Cerebellar nuclear complex (tissue), 1 donor: ENCODE measurements at regions not wholly inside any gene's neighbourhood (a gene's known extent, or its start where the extent isn't known, plus 50 kb on each side); places are given as distances from the start of the nearest gene placed in this dataset.

ENCODE experiments used
- DNase-seq, 2 experiments: peaks; one replicate each; lab custom pipeline; 2025; lab: John Stamatoyannopoulos, UW

GRCh38 chr20:19077370-19078220 is 134.8 kb upstream of the SLC24A3 start:
- DNase-seq, result no peak

DNA sequence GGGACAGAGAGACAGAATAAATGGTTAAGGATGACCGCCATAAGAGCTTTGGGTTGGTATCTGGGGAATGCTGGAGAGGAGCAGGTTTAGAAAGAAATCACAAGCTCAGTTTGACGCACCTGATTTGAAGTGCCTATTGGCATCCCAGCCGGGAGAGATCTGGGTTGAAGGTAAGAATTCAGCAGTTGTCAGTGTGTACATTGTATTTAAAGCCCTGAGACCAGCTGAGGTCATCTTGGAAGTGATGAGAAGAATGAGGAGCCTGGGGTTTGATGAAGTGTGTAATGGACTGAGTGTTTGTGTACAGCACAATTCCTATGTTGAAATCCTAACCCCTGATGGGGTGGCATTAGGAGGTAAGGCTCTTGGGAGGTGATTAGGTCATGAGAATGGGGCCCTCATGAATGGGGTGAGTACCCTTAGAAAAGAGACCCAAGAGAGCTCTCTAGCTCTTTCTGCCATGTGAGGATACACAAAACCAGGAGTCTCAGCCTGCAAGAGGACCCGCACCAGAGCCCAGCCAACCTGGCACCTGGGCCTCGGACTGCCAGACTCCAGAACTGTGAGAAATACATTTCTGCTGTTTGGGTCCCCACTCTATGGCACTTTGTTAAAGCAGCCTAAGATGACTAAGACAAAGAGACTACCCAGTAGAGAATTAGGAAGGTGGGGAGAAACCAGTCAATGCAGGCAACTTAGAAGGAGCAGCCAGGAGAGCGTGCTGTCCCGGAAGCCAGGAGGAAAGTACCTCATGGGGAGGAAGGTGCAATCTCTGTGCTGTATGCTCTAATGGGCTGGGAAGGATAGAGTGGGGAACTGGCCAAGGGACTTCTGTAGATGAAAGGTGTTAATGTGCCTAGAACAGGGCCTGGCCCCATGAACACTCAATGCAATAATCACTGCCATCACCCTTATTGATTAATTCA is 133.7 kb upstream of the SLC24A3 start:
- no peak for DNase-seq

DNA sequence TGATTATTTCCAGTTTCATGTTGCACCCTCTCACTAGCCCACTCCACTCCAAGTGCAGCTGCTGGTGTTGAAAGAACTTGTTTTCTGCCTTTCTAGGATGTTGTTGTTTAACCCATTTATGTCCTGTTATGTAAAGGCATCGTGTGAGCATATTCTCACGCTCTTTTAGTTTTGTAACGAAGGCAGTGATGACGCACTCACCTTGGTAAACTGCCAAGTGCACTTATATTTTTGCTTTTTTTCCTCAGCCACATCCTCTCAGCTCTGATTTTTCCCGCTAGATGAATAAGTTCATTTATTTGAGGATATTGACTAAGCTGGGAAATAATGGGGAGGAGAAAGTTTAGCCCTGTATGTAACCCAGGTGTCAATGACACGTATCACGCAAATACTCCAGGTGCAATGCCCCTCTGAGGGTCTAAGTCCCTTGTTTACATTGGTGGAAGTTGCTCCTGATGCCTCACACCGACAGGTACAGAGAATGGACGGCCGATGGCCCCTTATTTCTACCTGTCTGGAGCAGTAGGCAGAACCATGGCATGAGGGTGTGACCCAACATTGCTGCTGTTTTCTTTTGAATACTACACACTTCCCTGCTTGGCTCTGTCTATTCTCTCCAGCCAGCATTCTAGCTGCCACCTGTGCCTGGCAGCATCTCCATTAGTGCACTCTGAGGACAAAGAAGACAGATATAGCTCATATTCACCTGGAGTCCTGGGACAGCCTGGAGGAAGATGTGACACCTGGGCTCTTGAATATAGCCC is 132.7 kb upstream of the SLC24A3 start:
- no peak for DNase-seq

GRCh38 chr20:19081937-19082336 is 130.5 kb upstream of the SLC24A3 start:
- no peak for DNase-seq

DNA sequence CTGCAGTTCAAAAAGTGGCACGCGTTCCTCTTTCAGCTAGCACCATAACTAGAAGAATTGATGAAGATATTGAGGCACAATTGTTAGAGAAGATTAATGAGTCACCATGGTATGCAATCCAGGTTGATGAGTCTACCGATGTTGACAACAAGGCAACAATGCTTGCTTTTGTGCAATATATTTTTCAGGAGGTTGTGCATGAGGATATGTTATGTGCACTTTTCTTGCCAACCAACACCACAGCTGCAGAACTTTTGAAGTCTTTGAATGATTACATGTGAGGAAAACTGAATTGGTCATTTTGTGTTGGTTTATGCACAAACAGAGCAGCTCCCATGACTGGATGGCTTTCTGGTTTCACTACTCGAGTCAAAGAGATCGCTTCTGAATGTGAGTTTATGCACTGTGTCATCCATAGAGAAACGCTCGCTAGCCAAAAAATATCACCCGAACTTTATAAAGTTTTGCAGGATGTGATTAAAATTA is 129.3 kb upstream of the SLC24A3 start:
- no peak for DNase-seq

GRCh38 chr20:19090332-19090731 is 122.1 kb upstream of the SLC24A3 start:
- no peak for DNase-seq

DNA sequence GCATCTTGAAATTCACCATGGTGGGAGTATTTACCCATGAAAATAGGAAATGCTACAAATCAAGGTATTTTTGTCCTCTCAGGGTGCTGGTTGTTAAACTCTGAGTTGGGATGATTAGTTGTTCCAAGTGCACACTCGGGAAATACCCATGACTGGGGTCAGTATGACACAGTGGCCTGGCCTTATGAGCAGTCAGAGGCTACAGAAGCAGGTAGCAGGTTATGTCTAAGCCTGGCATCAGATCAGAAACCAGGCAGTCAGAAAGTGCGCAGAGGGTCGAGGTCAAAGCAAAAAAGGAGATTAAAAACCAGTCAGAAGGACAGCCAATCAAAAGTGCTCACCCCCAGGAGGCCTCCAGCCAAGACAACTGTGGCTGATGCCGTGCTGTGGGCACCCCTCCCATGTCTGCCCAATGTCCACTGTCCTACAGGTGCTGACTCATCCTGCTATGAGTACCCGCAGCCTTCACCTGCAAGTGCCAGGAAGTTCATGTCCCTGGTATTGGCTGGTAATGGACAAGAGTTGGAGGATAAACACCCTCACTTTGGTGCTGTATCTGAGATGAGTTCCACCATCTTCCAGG is 117.4 kb upstream of the SLC24A3 start:
- no peak for DNase-seq

DNA sequence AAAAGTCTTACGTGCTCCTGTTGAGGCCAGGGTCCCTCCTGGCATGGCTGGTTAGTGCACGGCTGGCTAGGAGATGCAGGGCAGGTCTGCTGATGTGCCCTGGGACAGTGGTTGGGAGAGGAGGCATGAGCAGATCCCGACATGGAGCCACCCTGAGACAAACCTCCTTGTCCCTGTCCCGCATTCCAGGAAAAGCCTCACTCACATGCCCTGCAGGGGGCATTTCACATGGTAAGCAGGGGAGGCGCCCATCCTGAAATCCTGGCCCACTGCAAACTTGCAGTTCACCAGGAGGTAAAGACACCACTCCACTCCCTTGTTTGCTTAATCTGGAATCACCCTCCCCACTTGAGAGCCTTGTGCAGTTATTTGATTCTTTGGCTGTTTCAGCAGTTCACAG is 116.7 kb upstream of the SLC24A3 start:
- no peak for DNase-seq

DNA sequence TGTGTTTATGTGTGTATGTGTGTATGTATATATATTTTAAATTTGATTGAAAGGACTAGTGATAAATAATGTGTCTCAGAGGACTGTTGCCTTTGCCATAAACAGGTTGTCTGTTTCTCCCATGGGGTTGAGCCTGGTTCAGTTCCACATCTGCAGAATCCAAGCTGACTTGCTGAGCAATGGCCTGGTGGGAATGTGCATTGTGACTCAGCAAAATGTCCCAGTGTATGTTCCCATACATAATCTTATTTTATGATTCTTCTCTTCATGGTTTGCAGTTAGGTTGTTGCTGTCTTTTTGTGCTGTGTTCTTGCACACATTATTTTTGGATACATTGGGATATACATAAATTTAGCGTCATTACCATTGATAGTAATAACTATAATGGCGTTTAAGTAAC is 115.6 kb upstream of the SLC24A3 start:
- DNase-seq, result no peak

DNA sequence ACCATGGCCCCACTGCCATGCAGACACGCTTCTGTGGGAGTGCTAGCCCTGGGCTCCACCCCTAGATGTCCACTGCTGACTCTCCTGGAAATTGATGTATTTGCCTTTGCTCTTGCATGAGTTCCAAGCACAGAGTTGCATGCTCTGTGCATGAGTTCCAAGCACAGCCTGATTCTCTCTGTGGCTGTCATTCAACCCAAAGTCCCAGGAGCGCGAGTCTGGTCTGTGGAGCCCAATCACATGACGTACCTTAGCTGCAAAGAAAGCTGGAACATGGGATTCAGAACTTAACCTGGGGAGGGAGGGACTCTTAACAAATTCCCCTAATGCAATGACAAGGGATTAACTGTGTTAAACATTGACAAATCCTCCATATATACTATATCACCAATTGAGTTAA is 114.3 kb upstream of the SLC24A3 start:
- DNase-seq, result no peak

DNA sequence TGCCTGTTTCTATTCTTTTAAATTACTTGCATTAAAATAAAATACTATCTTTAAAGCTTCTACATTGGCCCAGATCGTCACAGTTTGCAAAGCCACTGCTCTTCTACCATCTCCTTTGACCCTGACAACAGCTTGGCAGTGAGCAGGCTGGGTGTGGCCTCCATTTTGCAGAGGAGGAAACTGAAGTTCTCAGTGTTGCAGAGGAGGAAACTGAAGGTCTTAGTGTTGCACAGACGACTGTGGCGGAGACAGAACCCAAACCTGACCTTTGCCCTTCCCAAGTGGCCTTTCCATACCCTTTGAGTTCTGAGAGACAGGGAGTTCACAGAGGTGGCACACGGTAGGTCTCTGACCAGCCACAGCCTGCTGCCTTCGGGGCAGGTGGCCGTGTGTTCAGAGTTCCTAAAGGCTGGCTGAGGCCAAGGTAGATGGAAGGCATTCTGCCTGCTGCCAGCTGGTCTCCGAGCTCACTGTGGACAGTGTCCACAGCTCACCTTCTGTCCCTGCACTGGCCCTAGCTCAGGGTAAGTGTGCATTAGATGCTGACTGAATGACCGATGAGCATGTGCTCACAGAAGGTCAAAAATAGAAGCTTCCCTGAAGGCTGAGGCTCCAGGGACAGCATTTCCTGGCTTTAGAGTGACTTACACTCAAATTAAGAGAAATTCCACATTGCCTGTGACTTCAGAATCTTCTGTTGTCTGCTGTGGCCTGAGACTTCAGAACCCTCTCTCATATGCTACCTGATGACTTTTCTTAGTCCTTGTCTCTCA is 113.5 kb upstream of the SLC24A3 start:
- DNase-seq, result no peak

GRCh38 chr20:19099596-19100545 is 112.6 kb upstream of the SLC24A3 start:
- DNase-seq, result no peak

DNA sequence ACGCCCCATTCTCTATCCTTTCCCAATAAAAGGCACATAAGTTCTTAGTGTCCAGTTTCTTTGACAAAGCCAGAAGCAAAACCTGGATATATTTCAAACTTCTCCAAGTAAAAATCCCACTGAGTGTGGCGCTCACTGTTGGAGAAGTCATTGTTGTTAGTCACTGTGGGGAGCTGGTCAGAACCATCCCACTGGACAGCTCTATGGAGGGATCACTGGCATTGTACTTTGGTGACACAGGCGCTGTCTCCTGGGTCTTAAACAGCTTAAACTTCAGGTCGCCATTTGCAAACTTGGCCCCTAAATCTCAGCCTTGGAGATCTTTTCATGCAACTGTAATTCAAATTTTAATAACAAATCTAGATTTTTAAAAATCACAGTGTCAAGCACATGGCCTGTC is 111.5 kb upstream of the SLC24A3 start:
- DNase-seq, result no peak

- no peak for DNase-seq
Measured at GRCh38 chr20:19104186-19104585, 108.3 kb upstream of the SLC24A3 start.

DNA sequence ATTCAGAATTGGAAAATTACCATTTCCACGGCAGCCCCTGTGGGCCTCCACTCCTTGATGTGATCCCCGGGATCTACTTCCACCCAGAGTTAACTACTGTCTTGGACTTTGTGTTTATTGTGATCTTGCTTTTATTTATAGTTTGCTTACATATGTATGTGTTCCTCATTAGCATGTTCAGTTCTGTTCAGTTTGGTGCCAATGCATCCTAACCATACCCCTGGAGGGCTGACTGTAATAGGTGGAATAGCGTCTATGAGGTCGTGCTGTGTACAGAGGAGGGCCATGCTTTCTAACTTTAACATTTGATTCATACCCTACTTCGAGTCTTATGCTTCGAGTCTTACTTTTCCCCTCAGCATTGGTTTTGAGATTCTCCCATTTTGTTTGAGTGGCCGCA is 104.3 kb upstream of the SLC24A3 start:
- no peak for DNase-seq

DNA sequence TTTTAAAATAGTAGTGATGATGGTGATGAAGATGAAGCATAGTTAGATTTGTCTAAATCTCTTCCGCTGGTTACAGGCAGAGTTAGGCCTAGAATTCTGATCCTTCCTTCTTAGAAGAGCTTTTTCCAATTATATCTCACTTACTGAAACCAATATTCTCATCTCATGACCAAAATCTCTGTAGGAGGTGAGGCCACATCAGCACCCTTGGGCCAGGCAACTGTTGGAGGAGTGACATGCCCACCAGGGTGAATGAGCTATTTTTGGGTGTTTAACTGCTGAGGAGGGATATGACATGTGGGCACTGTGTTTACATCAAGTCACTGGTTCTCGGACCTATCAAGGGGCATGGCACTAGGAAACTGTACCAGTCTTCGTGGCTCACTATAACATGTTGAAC is 102.2 kb upstream of the SLC24A3 start:
- DNase-seq, result no peak

DNA sequence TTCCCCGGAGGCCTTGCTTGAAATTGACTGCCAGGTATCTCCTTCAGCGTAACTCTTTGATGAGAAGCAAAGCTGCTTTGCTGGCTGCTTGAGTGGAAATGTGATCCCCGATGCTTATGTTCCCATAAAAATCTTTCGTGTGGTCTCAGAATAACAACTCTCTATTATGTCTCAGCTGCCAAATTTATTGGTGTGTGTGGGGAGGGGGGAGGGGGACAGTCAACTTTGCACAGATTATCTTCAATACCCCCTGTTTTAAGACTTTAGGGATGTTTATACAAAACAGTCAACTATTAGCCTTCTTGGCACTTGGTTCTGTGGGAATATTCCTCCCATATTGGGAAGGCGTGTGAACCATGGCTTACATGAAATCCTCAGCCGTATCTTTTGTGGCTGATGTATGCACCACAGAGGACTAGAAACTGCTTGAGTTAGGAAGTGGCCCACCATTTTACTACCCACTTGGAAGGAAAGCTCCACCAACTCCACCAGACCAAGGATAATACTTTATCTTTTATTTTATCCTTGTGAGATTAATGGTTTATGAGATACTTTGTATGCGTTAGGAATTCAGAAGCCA is 101.5 kb upstream of the SLC24A3 start:
- no peak for DNase-seq

DNA sequence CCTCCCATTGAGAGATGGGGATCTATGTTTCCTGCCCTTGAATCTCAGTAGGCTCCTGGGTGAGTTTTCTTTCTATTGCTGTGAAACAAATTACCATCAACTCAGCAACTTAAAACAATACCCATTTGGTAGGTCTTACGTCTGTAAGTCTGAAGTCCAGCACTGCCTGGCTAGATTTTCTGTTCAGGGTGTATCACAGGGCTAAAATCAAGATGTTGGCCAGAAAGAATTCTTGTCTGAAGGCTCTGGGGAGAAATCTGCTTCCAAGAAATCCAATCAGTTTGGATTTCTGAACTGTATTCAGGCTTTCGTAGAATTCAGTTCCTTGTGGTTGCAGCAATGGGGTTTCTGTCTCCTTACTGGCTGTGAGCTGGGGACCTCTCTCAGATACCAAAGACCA is 99.6 kb upstream of the SLC24A3 start:
- no peak for DNase-seq

- DNase-seq, result no peak
Measured at GRCh38 chr20:19113343-19113930, 99.0 kb upstream of the SLC24A3 start.
